ENCODE measurements at regions not wholly inside any gene's neighbourhood (a gene's known extent, or its start where the extent isn't known, plus 50 kb on each side); places are given as distances from the start of the nearest gene placed in this dataset.

GRCh38 chr7:125892434-125892833, 962.8 kb upstream of the POT1 start:
- ATAC-seq (ENCODE audit: insufficient read depth, low FRiP score) (no peak), DNase-seq (no peak)
- Histone ChIP-seq H3K27ac (ENCODE audit: low read depth in 1 of 2, low read length in 1 of 2) (no peak overlapping the region), H3K27me3 (ENCODE audit: control insufficient read depth in 3 of 3, insufficient read depth in 3 of 3, low read length in 2 of 3) (no peaks in the 10 kb centered on the region), H3K9ac (ENCODE audit: insufficient read depth in 1 of 2, low read length in 2 of 2) (no peak overlapping the region), H3K9me3 (ENCODE audit: control insufficient read depth in 4 of 4, insufficient read depth in 3 of 4, low read length in 3 of 4) (no peaks in the 10 kb centered on the region), H3K36me3 (ENCODE audit: control insufficient read depth in 4 of 4, insufficient read depth in 4 of 4, low read length in 4 of 4) (no peaks in the 10 kb centered on the region), H3K4me3 (no peak overlapping the region), H3K4me1 (ENCODE audit: control insufficient read depth in 5 of 5, insufficient read depth in 5 of 5, low read length in 5 of 5) (no peaks in the 10 kb centered on the region)
- WGBS, 2 donors, result 88 to 89% methylated on average over 1 of the region's 1 CpG
- TF ChIP-seq, protein P1, sequence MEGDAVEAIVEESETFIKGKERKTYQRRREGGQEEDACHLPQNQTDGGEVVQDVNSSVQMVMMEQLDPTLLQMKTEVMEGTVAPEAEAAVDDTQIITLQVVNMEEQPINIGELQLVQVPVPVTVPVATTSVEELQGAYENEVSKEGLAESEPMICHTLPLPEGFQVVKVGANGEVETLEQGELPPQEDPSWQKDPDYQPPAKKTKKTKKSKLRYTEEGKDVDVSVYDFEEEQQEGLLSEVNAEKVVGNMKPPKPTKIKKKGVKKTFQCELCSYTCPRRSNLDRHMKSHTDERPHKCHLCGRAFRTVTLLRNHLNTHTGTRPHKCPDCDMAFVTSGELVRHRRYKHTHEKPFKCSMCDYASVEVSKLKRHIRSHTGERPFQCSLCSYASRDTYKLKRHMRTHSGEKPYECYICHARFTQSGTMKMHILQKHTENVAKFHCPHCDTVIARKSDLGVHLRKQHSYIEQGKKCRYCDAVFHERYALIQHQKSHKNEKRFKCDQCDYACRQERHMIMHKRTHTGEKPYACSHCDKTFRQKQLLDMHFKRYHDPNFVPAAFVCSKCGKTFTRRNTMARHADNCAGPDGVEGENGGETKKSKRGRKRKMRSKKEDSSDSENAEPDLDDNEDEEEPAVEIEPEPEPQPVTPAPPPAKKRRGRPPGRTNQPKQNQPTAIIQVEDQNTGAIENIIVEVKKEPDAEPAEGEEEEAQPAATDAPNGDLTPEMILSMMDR (IDR thresholded peaks at IDR 0.05; ENCODE audit: control extremely low read depth, extremely low read depth), result no peak

DNA sequence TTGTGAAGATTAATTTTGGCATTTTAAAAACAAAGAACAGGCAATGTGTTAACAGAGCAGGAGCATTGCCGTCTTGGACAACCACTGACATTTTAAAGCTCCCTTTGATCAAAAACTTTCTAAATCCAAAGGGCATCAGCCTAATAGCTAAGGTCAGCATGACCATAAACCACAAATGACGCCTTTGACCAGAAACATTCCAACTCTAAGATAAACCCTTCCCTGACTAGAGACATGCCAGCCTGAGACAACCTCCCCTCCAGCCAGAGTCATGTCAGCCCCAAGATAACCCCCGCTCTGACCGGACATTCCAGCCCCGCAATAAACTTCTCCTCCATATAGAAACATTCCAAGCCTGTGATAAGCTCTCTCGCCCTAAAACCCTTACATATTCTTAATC, 949.4 kb upstream of the POT1 start:
- 65 to 79% methylated on average over 6 of the region's 6 CpGs for WGBS, 2 donors
- TF ChIP-seq, protein P1 (IDR thresholded peaks at IDR 0.05; ENCODE audit: control extremely low read depth, extremely low read depth), result no peak
- Histone ChIP-seq H3K9me3 (ENCODE audit: control insufficient read depth in 4 of 4, insufficient read depth in 3 of 4, low read length in 3 of 4) (peaks cover 0 to 6% (median 0%) of the 10 kb centered on the region in 4 donors), H3K4me1 (ENCODE audit: control insufficient read depth in 5 of 5, insufficient read depth in 5 of 5, low read length in 5 of 5) (no peaks in the 10 kb centered on the region), H3K27me3 (ENCODE audit: control insufficient read depth in 3 of 3, insufficient read depth in 3 of 3, low read length in 2 of 3) (no peaks in the 10 kb centered on the region), H3K27ac (ENCODE audit: low read depth in 1 of 2, low read length in 1 of 2) (no peak overlapping the region), H3K9ac (ENCODE audit: insufficient read depth in 1 of 2, low read length in 2 of 2) (no peak overlapping the region), H3K36me3 (ENCODE audit: control insufficient read depth in 4 of 4, insufficient read depth in 4 of 4, low read length in 4 of 4) (no peaks in the 10 kb centered on the region), H3K4me3 (no peak overlapping the region)
- ATAC-seq (ENCODE audit: insufficient read depth, low FRiP score) (no peak), DNase-seq (no peak)

DNA sequence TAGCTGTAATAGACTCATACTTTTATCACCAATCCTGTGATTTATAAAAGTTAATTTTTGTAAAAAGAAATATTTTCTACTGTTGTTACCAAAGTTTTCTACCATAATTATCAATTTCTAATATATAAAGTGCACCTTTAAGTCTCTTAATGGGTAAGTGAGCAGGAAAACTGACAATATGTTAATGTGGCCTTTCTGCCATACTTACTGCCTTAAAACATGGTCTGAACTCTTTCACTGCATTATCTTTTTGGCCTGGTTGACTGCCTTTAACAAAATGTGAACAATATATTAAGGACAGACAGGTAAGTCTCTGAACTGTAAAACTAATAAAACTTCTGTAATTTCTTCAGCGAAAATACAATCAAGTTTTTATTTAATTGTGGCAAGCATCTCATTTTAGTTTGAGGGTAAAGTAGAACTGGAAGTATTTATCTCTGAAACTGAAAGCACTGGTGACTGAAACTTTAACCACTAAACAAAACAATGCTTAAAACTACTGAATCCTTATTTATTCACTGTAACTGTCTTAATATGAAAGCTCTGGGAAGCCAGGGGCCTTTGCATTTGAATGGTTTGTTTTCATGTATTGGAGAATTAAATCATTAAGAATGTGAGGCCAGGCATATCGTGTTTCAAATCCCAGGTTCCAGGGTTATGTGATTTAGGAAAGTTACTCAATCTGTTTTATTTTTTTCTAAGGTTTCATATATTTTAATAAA, 948.8 kb upstream of the POT1 start:
- Histone ChIP-seq H3K9ac (ENCODE audit: insufficient read depth in 1 of 2, low read length in 2 of 2) (no peak overlapping the region), H3K36me3 (ENCODE audit: control insufficient read depth in 4 of 4, insufficient read depth in 4 of 4, low read length in 4 of 4) (no peaks in the 10 kb centered on the region), H3K4me1 (ENCODE audit: control insufficient read depth in 5 of 5, insufficient read depth in 5 of 5, low read length in 5 of 5) (no peaks in the 10 kb centered on the region), H3K27me3 (ENCODE audit: control insufficient read depth in 3 of 3, insufficient read depth in 3 of 3, low read length in 2 of 3) (no peaks in the 10 kb centered on the region), H3K9me3 (ENCODE audit: control insufficient read depth in 4 of 4, insufficient read depth in 3 of 4, low read length in 3 of 4) (peaks cover 0 to 6% (median 0%) of the 10 kb centered on the region in 4 donors), H3K4me3 (no peak overlapping the region), H3K27ac (ENCODE audit: low read depth in 1 of 2, low read length in 1 of 2) (no peak overlapping the region)
- WGBS, 2 donors, result 86% methylated on average over 2 of the region's 2 CpGs
- TF ChIP-seq, protein P1 (IDR thresholded peaks at IDR 0.05; ENCODE audit: control extremely low read depth, extremely low read depth), result no peak
- ATAC-seq (ENCODE audit: insufficient read depth, low FRiP score), result no peak
- no peak for DNase-seq

DNA sequence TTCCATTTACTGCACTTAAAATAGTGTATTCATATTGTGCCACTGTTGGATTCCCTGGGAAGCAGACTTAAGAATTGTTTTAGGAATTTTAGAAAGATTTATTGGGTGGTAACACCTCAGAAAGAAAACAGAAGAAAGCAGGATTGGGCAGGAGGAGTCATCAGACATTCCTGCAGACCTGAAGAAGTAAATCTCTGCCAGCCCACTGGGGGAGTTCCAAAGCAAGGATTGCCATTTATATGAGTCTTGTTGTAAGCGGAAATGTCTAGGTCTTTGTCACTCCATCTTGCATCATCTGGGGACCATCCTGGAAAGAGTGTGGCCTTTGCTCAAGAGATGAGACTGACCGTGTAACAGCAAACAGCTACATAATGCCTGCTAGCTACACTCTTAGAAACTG, 947.6 kb upstream of the POT1 start:
- 69 to 93% methylated on average over 2 of the region's 2 CpGs for WGBS, 2 donors
- H3K4me1 ChIP-seq (ENCODE audit: control insufficient read depth in 5 of 5, insufficient read depth in 5 of 5, low read length in 5 of 5), result no peaks in the 10 kb centered on the region
- H3K27me3 ChIP-seq (ENCODE audit: control insufficient read depth in 3 of 3, insufficient read depth in 3 of 3, low read length in 2 of 3), result no peaks in the 10 kb centered on the region
- TF ChIP-seq, protein P1 (IDR thresholded peaks at IDR 0.05; ENCODE audit: control extremely low read depth, extremely low read depth), result no peak
- H3K4me3 ChIP-seq, result no peak overlapping the region
- ATAC-seq (ENCODE audit: insufficient read depth, low FRiP score) (no peak), DNase-seq (no peak)
- no peaks in the 10 kb centered on the region for H3K36me3 ChIP-seq (ENCODE audit: control insufficient read depth in 4 of 4, insufficient read depth in 4 of 4, low read length in 4 of 4)
- no peak overlapping the region for H3K9ac ChIP-seq (ENCODE audit: insufficient read depth in 1 of 2, low read length in 2 of 2)
- peaks cover 0 to 6% (median 0%) of the 10 kb centered on the region in 4 donors for H3K9me3 ChIP-seq (ENCODE audit: control insufficient read depth in 4 of 4, insufficient read depth in 3 of 4, low read length in 3 of 4)
- H3K27ac ChIP-seq (ENCODE audit: low read depth in 1 of 2, low read length in 1 of 2), result no peak overlapping the region

Data from lung (tissue), 11 donors.